BJ (cell line): ENCODE measurements at regions not wholly inside any gene's neighbourhood (a gene's known extent, or its start where the extent isn't known, plus 50 kb on each side); places are given as distances from the start of the nearest gene placed in this dataset.

ENCODE experiments used
- CTCF ChIA-PET: fragments of 350-600 bp; formaldehyde crosslinking; extraction: SDS; loops from one replicate; lab custom pipeline; 2021; ENCODE audit warnings: antibody characterized with exemption, inconsistent platforms; lab: Yijun Ruan, JAX
- POLR2A ChIA-PET: fragments of 300-600 bp; sonication (Branson Sonifier 250); formaldehyde crosslinking; extraction: SDS; loops from one replicate; lab custom pipeline; 2021; ENCODE audit warnings: antibody characterized with exemption; lab: Charles Lee
- DNase-seq: peaks from one replicate; pipeline ENCODE4 v3.0.0-alpha.2; 2011; ENCODE audit warnings: low read depth
- H3K27me3 ChIP-seq: 2 replicates; pipeline ENCODE4 v1.6.0; 2011; ENCODE audit warnings: low read length; ENCODE audit not compliant: control insufficient read depth, insufficient read depth
- H3K36me3 ChIP-seq: 2 replicates; pipeline ENCODE4 v1.5.1; 2011; ENCODE audit warnings: low read length; ENCODE audit not compliant: control insufficient read depth, insufficient read depth
- H3K4me3 ChIP-seq: 2 replicates; pipeline ENCODE4 v1.5.1; 2011; ENCODE audit warnings: low read depth, mild to moderate bottlenecking, control low read depth, low read length
- TF ChIP-seq, protein P1 (sequence below): IDR thresholded peaks from 2 replicates; pipeline ENCODE4 v1.5.1; 2011; ENCODE audit warnings: low read depth, mild to moderate bottlenecking, control low read depth, inconsistent platforms, low read length, moderate library complexity; ENCODE audit not compliant: insufficient read depth

DNA sequence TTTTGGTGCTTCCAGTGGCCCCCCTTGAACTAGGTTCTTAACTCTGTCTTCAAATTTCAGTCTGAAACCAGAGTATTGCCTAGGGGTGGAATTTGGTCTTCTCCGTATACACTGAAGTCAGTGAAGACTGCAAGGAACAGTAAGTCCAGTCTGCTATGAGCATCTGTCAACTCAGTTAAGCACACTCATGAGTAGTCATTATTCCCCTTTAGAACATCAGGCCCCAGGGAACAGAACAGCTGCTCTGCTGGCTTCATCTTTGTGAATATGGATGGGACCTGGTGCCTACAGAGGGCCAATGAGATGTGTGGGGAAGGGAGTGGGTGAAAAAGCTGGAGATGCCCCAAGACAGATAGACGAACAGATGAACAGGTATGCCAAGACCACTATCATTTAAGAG, 85.2 kb upstream of the PRR23C start:
- CTCF ChIA-PET: interaction anchor here (1.1 to 2.5 kb wide), 3 partner anchors 10 to 200 kb away, joined by 3 to 5 read pairs (median 4); no protein-coding TSS in a partner anchor

DNA sequence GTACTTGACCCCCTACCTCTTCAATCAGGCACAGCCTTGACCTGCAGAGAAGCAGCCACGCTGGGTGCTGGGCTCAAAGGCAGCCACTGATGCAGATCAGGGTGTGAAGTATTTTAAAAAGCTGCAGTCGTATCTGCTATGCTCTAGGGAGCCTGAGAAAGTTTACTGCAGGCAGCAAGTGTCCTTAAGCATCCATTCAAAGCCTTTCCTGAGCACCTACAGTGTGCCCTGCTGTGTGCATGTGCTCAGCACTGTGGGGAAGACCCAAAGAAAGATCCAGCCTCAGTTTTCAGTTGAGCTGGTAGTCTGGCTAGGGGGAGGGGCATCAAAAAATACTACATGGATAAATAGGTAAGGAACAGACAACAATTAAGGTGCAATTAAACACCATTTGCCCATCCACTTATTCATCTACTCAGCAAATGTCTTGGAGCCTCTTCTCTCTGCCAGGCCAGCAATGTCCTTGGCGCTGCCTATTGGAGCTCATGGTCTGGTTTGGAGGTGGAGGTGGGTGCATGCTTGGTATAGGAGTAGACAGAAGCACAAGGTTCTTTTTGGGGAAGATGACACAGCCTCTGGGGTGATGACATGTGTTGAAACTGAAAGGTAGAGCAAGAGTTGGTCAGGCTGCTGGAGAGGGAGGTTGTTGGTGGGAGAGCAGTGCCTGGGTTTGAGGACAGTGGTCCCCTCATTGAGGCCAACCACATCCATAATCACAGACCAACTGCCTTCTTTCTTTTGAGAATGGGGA, 85.9 kb upstream of the PRR23C start:
- Histone ChIP-seq H3K36me3 (no peaks in the 10 kb centered on the region), H3K4me3 (no peak overlapping the region), H3K27me3 (peaks cover 2% of the 10 kb centered on the region; the same call in 1 of the 2 replicates)
- TF ChIP-seq, protein P1, sequence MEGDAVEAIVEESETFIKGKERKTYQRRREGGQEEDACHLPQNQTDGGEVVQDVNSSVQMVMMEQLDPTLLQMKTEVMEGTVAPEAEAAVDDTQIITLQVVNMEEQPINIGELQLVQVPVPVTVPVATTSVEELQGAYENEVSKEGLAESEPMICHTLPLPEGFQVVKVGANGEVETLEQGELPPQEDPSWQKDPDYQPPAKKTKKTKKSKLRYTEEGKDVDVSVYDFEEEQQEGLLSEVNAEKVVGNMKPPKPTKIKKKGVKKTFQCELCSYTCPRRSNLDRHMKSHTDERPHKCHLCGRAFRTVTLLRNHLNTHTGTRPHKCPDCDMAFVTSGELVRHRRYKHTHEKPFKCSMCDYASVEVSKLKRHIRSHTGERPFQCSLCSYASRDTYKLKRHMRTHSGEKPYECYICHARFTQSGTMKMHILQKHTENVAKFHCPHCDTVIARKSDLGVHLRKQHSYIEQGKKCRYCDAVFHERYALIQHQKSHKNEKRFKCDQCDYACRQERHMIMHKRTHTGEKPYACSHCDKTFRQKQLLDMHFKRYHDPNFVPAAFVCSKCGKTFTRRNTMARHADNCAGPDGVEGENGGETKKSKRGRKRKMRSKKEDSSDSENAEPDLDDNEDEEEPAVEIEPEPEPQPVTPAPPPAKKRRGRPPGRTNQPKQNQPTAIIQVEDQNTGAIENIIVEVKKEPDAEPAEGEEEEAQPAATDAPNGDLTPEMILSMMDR: no peak
- CTCF ChIA-PET: interaction anchor here (1.5 to 2.5 kb wide), 2 partner anchors 18 to 200 kb away, joined by 4 to 5 read pairs; no protein-coding TSS in a partner anchor
- POLR2A ChIA-PET: no interaction called here
- DNase-seq: no peak

More for the DNA sequence above, 85.2 kb upstream of the PRR23C start:
- DNase-seq: no peak
- TF ChIP-seq, protein P1: no peak
- Histone ChIP-seq H3K36me3 (no peaks in the 10 kb centered on the region), H3K4me3 (no peak overlapping the region), H3K27me3 (peaks cover 2% of the 10 kb centered on the region; the same call in 1 of the 2 replicates)
- POLR2A ChIA-PET: no interaction called here

DNA sequence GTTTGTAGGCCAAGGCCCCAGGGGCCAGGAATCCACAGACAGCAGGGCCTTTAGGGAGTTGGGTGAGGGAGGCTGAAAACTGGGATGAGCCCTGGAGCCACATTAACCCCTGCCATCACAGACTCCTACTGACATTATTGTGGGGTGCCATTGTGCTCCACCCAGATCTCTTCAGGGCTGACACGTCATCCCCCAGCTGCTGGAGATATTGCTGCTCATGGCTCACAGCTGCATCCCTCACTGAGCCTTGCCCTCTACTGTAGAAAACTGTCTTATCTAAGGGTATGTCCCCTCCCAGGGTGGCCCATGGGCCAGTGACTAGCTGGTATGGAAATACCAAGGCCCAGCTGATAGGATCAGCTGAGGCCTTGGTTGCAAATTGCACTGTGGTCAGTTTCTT, 87.3 kb upstream of the PRR23C start:
- no peaks in the 10 kb centered on the region for H3K36me3 ChIP-seq
- DNase-seq: no peak

DNA sequence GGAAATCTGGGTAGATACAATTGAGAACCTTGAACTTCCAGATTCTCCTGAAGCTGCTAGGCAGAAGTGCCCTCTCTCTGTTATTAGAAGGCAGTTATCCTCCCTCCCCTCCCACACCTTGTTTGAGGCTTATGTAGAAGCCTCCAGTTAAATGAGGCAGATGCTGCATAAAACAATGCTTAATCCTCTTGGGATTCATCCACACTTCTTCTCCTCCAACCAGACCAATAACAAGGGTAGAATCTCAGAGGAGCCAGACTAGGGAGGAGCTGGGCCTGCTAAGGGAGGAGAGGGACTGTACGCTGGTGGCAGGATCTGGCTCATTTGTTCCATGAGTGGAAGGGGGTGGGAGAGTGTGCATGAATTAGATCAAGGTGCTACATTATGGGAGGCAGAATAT, 88.3 kb upstream of the PRR23C start:
- H3K27me3 ChIP-seq: peaks cover 2% of the 10 kb centered on the region; the same call in 1 of the 2 replicates
- CTCF ChIA-PET: no interaction called here
- TF ChIP-seq, protein P1: no peak
- no peak for DNase-seq
- H3K36me3 ChIP-seq: no peaks in the 10 kb centered on the region
- POLR2A ChIA-PET: no interaction called here
- H3K4me3 ChIP-seq: no peak overlapping the region

More for the DNA sequence above, 87.3 kb upstream of the PRR23C start:
- ChIA-PET POLR2A (no interaction called here), CTCF (no interaction called here)
- Histone ChIP-seq H3K4me3 (no peak overlapping the region), H3K27me3 (peaks cover 2% of the 10 kb centered on the region; the same call in 1 of the 2 replicates)
- TF ChIP-seq, protein P1: no peak

DNA sequence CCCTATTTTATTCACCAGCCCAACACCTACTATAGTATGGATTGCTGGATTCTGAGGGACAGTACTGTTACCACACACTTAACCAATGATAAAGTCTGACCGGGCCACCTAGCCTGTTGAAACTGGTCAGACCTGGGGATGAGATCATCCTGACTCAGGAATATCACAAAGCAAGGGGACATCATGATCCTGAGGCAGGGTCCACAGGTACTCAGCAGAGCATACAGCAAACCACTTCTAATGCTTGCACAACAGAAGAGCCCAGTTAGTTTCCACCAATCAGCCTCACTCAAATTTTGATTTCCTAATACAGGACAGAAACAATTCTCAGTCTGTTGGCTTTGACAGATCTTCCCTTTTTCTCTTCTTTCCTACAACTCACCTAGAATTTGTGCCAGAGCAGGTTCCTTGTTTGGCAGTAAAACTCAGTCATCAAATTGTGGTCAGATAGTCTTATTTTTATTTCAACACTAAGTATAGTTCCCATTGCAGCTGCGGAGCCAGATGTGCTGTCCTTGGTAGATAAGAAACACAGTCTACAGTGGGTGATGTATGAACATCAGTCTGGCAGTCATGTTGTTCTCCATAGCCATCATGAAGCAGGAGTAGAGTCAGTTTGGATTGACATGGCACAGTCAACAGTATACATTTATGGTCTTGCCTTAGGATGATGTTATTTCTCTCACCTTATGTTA, 90.1 kb upstream of the PRR23C start:
- POLR2A ChIA-PET: no interaction called here
- CTCF ChIA-PET: interaction anchor here (1.3 kb wide), 1 partner anchor 194 kb away, joined by 3 read pairs; no protein-coding TSS in a partner anchor

More for the DNA sequence above, 90.1 kb upstream of the PRR23C start:
- Histone ChIP-seq H3K4me3 (no peak overlapping the region), H3K36me3 (no peaks in the 10 kb centered on the region), H3K27me3 (peaks cover 2% of the 10 kb centered on the region; the same call in 1 of the 2 replicates)
- no peak for DNase-seq
- TF ChIP-seq, protein P1: no peak
